ENCODE measurements at regions not wholly inside any gene's neighbourhood (a gene's known extent, or its start where the extent isn't known, plus 50 kb on each side); places are given as distances from the start of the nearest gene placed in this dataset.

DNA sequence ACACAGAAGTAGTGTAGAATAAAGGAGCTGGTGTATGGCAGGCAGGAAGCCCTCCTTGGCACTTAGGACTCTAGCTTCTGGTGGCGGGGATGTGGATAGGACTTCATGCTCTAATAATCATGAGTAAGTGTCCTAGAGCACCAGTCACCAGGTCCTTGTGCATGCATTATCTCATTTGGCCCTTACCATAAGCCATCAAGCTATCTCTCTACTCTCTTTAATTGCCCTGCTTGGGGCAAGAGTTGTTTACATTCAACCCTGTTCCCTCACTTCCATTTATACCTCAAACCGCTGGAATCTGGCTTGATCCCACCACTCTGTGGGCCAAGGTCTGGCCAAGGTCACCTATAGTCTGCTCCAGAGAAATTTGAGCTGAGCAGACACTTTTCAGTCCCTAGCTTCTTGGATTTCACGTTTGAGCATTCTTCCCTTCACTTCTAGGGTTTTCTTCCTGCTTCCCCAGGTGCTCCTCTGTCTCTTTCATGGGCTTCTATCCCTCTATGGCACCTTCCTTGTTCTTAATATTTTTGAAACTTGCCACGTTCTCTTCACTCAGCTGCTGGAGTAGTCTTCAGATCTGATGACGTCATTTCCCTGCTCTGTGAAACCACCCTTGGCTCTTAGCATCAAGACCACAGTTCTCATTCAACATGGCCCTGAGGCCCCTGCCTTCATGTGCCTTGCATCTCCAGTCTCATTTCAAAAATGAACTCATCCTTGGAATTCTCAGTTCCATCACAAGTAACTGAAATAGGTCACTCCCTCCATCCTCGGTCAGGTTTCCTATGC lies 94.9 kb upstream of the GATA6 start:
- DNase-seq: no peak

- no peak for DNase-seq
These were observed 89.4 kb upstream of the GATA6 start for GRCh38 chr18:22080035-22080434.

DNA sequence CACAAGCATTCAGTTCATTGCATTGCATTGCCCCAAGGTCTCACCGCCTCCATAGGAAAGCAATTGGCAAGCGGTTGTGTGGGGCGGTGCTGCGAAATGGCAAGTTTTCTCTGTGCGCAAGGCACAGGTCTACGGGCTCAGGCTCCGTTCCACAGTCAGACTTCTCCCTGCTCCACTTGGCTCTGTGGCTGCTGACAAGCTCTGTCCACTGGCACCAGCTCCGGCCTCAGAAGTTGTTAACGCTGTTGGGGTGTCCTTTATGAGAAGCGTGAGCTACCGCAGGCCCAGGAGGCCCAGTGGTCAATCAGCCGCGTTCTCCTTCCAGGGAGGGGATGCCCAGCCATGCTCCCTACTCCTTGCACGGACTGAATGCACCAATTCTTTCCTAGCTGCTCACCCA lies 87.0 kb upstream of the GATA6 start:
- DNase-seq: no peak

DNA sequence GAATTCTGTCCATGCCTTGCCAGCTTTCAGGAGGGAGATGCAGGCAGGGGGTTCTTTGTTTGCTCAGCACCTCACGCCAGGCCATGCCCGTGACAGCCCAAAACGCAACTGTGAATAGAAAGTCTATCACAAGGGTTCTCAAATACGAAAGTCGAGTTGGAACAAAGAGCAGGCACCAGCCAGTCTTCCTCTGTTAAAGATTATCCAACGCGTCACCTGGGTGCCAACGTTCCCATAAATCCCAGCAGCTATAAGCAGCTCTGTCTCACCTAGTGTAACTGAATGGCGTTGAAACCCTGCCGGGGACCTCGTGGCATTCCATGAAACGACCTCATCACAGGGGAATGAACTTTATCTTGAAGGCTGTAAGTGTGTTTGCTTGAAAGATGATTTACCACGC lies 84.8 kb upstream of the GATA6 start:
- DNase-seq: no peak

DNA sequence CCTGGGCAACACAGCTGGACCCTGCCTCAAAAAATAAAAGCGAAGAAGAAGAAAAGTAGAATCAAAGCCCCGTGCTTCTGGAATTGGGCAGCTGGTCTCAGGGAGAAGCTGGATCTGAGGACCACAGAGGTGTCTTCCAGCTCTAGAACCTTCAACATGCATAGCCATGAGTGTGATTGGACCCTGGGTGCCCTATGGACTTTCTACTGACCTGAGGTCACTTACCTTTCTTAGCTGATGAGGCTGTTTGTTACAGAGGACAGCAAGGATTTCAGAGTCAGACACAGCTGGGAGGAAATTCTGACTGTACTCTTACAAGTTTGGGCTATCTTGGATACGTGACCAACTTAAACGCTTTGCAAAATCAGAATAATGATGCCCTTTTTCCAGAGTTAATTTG lies 82.4 kb upstream of the GATA6 start:
- no peak for DNase-seq

DNA sequence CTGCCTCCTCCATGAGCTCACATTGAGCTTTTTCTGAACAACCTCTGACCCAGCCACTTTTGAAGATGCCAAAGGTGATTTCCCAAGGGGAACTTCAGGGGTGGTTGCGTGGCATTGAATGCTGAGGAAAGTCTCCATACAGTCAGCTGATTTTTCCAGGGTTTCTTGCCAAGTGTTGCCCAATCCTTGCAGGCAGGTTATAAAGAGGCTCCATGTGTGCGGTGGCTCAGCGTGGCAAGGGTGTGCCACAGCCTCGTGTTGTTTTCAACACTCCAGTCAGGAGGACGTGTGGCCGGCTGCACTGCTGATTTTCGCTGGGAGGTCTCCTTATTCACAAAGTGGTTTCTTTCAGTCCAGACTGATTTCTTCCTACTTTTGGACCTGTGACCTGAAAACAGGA lies 81.4 kb upstream of the GATA6 start:
- no peak for DNase-seq

- no peak for DNase-seq
These were observed 80.3 kb upstream of the GATA6 start for GRCh38 chr18:22088996-22089640.

DNA sequence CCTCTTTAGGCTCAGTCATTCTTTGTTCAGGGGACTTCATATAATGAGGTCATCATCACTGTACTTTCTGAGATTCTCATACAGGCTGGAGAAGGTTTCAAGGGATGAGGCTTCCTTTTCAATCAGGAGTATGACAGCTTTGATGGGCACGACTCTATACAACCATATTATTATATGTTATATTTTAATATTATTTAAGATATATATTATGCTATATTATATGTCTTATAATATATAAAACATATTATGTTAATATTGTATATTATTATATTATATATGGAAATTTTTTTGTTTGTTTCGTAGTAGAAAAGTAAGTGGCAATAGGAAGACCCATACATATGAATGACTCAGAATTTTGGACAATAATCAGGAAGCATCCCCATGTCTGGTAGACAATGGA lies 78.0 kb upstream of the GATA6 start:
- DNase-seq: no peak

GRCh38 chr18:22093731-22094357 lies 75.5 kb upstream of the GATA6 start:
- DNase-seq: no peak

DNA sequence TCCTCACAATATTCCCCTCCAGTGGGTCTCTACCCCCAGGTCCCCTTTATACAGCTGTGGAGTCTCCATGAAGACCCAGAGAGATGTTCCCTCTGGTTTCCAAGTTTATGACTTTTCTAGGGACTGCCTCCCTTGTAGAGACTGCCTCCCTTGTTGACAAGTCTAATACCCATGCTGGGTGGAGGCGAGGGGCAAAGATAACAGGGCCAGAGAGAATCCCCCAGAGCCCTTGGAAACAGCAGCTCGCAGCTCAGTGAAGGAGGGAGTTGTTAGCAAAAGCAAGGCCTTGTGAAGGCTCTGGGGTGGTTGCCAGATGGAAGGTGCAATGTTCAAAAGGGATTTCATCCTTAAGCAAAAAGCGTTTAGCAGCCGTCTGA lies 75.0 kb upstream of the GATA6 start:
- no peak for DNase-seq

DNA sequence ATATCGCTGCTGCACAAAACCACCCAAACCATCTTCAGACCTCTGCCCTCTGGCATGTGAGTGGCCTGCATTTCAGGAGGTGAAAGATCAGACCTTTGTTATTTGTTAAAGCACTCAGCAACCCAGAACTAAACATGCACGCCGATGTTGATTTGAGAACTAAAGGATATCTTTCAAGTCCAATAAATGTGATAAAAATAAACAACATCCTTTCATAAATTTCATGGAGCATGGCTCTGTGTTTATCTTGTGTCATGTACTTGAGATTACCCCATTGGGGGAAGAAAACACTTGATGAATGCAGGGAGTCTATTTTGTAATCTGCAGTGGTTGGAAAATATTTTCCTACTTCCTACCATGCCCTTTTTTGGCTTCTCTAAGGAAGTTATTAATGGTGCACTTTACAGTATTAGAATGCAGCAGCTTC lies 70.8 kb upstream of the GATA6 start:
- no peak for DNase-seq

DNA sequence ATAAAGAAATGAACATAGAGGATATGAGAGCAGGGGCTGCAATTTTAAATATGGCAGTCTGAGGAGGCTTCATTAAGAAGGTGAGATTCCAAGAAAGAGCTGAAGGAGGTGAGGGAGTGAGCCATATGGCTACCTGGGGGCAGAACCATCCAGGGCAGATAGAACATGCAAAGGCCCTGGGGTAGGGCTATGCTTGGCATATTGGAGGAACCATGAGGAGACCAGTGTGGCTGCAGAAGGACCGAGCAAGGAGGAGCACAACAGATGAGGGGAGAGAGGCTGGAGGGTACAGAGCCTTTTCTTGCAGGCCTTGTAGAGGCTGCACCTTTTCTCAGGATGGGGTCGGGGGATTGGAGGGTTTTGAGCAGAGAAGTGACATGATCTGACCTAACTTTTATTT lies 69.5 kb upstream of the GATA6 start:
- no peak for DNase-seq

- DNase-seq: no peak
These were observed 67.7 kb upstream of the GATA6 start for GRCh38 chr18:22101731-22102130.

DNA sequence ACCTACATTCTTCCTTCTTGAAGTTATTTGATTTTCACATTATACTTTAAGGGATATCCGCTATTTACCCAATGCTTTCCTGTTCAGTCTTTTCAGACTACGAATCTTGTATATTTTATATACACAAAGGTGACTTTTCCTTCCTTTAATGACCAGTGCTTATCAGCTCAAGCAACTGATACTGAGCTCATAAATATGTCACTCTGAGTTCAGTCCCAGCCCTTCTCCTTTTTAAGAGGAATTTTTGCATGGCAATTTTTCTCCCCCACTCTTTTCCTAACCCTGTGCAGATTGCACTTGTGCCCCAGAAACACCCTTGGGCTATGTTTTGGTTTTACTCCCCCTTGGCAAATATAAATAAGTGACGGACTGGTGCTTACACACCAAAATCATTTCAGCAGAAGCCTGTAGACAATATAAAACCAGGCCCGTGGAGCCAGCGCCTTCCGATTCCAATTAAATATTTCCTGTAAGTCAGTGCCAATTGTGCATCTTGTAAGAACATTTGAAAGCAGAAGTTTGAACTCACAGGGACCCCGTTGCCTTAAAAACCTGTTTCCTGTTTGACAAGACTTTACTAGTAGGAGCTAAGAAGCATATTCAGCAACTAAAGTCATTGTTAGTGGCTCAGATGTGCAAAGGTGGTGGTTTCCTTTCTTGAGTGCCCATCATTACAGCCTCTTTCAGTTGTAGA lies 66.3 kb upstream of the GATA6 start:
- DNase-seq: no peak

- DNase-seq: no peak
These were observed 65.8 kb upstream of the GATA6 start for GRCh38 chr18:22103647-22104031.

DNA sequence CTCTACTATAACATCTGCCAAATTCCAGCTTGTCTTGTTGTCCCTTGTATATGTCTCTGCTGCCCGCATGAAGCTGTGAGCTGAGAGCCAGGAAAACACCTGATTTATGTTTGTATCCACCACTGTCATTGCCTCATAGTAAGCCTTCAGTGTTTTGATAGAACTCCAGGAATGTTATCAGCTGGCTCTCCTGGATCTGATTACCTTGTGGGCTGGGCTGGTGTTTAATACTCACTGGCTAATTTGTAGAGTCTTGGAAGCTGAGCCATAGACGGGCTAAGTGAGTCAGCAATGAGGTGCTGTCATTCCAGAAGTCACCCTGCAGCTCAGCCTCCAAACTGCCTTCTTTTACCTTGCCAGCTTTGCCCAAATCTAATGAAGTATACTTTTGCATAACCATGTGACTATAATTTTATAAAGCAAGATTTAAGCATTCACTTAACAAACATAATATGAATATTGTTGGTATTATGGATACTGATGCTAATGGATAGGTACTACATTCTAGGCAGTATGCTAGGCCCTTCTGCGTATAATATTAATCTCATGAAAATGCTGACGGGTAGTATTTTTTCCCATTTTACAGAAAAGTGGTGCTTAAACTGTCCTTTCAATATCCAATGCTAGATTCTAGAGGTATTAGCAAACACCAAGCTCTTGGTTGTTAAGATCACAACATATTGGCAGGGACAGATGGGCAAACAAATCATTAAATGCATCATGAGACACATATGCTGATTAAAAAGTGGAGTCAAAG lies 62.7 kb upstream of the GATA6 start:
- DNase-seq: no peak

GRCh38 chr18:22108674-22109073 lies 60.7 kb upstream of the GATA6 start:
- no peak for DNase-seq

DNA sequence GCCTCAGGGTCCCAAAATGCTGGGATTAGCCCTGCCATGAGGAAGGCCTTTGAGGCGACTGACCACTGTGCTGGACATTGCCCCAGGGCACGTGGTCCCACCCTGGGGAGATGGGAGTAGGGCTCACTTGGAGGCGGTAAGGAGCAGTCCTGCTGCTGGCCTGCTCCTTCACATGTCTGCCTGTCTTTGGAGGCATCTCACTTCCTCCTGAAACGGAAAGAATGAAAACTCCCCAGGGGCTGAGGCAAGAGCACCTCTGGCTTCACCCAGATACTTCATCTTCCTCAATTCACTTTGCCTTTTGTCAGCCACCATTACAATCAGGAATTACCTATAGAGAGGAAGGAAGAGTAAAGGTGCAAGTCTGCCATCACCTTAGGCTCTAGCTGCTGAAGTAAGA lies 59.9 kb upstream of the GATA6 start:
- no peak for DNase-seq

- DNase-seq: no peak
These were observed 58.9 kb upstream of the GATA6 start for GRCh38 chr18:22110461-22110924.

- no peak for DNase-seq
These were observed 57.2 kb upstream of the GATA6 start for GRCh38 chr18:22112215-22112614.

GRCh38 chr18:22113144-22113844 lies 56.1 kb upstream of the GATA6 start:
- no peak for DNase-seq
